Lower leg skin (tissue), 3 donors: ENCODE measurements at regions not wholly inside any gene's neighbourhood (a gene's known extent, or its start where the extent isn't known, plus 50 kb on each side); places are given as distances from the start of the nearest gene placed in this dataset.

Experiments used
- POLR2A ChIP-seq, 2 donors: fragments of 450-650 bp; IDR thresholded peaks; one replicate each; pipeline ENCODE4 v1.6.1; 2016 to 2017; ENCODE audit warnings: antibody characterized with exemption in 2 of 2, mild to moderate bottlenecking in 1 of 2, moderate library complexity in 1 of 2
- TF ChIP-seq, protein P1 (sequence below), 3 donors: fragments of 450-650 bp; IDR thresholded peaks; one replicate each; pipeline ENCODE4 v1.5.1; 2016; ENCODE audit warnings: antibody characterized with exemption in 3 of 3, mild to moderate bottlenecking in 3 of 3, moderate library complexity in 2 of 3

GRCh38 chr4:57875829-57876392 is 765.7 kb upstream of the IGFBP7 start:
- TF ChIP-seq, protein P1, sequence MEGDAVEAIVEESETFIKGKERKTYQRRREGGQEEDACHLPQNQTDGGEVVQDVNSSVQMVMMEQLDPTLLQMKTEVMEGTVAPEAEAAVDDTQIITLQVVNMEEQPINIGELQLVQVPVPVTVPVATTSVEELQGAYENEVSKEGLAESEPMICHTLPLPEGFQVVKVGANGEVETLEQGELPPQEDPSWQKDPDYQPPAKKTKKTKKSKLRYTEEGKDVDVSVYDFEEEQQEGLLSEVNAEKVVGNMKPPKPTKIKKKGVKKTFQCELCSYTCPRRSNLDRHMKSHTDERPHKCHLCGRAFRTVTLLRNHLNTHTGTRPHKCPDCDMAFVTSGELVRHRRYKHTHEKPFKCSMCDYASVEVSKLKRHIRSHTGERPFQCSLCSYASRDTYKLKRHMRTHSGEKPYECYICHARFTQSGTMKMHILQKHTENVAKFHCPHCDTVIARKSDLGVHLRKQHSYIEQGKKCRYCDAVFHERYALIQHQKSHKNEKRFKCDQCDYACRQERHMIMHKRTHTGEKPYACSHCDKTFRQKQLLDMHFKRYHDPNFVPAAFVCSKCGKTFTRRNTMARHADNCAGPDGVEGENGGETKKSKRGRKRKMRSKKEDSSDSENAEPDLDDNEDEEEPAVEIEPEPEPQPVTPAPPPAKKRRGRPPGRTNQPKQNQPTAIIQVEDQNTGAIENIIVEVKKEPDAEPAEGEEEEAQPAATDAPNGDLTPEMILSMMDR (IDR thresholded peaks at IDR 0.05) = no peak
- TF ChIP-seq POLR2A (IDR thresholded peaks at IDR 0.05) = no peak
